ENCODE measurements at regions not wholly inside any gene's neighbourhood (a gene's known extent, or its start where the extent isn't known, plus 50 kb on each side); places are given as distances from the start of the nearest gene placed in this dataset.

DNA sequence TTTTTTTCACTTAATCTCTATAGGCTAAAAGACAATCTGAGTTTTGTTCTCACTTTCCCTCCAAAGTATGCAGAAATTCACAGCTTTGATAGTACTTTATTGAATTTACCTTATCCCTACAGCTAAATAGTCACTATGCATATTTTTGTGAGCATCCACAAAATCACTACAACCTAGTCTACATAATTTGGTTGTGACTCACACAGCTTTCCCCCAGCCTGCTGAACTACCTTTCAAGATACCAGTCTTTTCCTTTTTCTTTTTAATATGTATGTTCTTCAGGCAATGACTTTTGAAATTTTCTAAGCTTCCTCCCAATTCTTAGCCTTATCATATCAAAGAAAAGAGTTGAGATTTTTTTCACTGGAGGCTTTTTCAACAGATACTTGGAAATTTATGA is 347.3 kb upstream of the CDH6 start:
- DNase-seq (ENCODE audit: low spot score) (no peak), ATAC-seq (ENCODE audit: insufficient number of reproducible peaks, low FRiP score, low read depth) (no peak)
- Histone ChIP-seq H3K36me3 (no peaks in the 10 kb centered on the region), H3K9me3 (no peaks in the 10 kb centered on the region), H3K27me3 (replicated peaks; ENCODE audit: insufficient read depth) (no peaks in the 10 kb centered on the region), H3K4me1 (ENCODE audit: control insufficient read depth in 1 of 2, low read depth in 2 of 2) (no peaks in the 10 kb centered on the region), H3K4me3 (no peak overlapping the region), H3K27ac (no peak overlapping the region)
- TF ChIP-seq CTCF (IDR thresholded peaks at IDR 0.05), result no peak

DNA sequence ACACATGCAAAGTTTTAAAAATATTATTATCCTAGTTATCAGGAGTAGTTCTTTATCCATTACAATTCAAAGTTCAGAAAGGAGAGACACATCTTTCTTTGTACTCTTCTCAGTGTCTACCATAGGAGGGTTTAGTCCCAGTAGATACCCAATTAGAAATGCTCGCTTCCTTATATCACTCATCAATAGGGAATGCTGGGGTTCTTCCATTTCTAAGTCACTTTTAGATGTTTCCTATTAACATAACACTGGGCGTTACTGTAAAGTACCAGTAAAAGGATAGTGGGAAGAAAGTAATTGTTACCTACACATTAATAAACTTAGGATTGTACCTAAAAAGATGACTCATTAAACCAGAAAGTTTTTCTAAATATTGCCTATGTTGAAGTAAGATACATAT is 348.3 kb upstream of the CDH6 start:
- H3K4me1 ChIP-seq (ENCODE audit: control insufficient read depth in 1 of 2, low read depth in 2 of 2), result no peaks in the 10 kb centered on the region
- H3K9me3 ChIP-seq, result no peaks in the 10 kb centered on the region
- no peak overlapping the region for H3K4me3 ChIP-seq
- no peak for ATAC-seq (ENCODE audit: insufficient number of reproducible peaks, low FRiP score, low read depth)
- no peaks in the 10 kb centered on the region for H3K36me3 ChIP-seq
- DNase-seq (ENCODE audit: low spot score), result no peak
- H3K27me3 ChIP-seq (replicated peaks; ENCODE audit: insufficient read depth), result no peaks in the 10 kb centered on the region
- TF ChIP-seq CTCF (IDR thresholded peaks at IDR 0.05), result no peak
- no peak overlapping the region for H3K27ac ChIP-seq

DNA sequence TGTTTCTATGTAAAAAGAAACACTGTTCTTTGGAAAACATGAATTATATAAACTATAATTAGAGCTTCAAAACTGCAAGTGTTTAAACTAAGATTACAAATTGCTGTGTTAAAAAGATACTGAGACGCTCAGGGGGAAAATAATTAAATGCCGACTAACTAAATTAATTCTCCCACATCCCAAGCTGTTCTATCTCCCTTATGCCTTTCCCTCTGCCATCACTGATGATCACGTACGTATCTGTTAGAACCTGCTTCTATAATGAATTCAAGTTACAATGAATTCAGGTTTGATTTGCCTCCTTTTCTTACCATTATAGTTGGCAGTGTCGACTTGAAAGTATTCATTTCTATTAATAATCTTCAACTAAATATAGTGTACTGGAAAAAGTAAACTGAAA is 349.9 kb upstream of the CDH6 start:
- Histone ChIP-seq H3K36me3 (no peaks in the 10 kb centered on the region), H3K4me3 (no peak overlapping the region), H3K9me3 (no peaks in the 10 kb centered on the region), H3K27ac (no peak overlapping the region), H3K4me1 (ENCODE audit: control insufficient read depth in 1 of 2, low read depth in 2 of 2) (no peaks in the 10 kb centered on the region), H3K27me3 (replicated peaks; ENCODE audit: insufficient read depth) (no peaks in the 10 kb centered on the region)
- ATAC-seq (ENCODE audit: insufficient number of reproducible peaks, low FRiP score, low read depth) (no peak), DNase-seq (ENCODE audit: low spot score) (no peak)
- no peak for TF ChIP-seq CTCF (IDR thresholded peaks at IDR 0.05)

GRCh38 chr5:30839956-30840355 is 353.5 kb upstream of the CDH6 start:
- Histone ChIP-seq H3K4me3 (no peak overlapping the region), H3K27ac (no peak overlapping the region), H3K36me3 (no peaks in the 10 kb centered on the region), H3K4me1 (ENCODE audit: control insufficient read depth in 1 of 2, low read depth in 2 of 2) (no peaks in the 10 kb centered on the region), H3K9me3 (no peaks in the 10 kb centered on the region), H3K27me3 (replicated peaks; ENCODE audit: insufficient read depth) (no peaks in the 10 kb centered on the region)
- TF ChIP-seq CTCF (IDR thresholded peaks at IDR 0.05), result no peak
- ATAC-seq (ENCODE audit: insufficient number of reproducible peaks, low FRiP score, low read depth) (no peak), DNase-seq (ENCODE audit: low spot score) (no peak)

DNA sequence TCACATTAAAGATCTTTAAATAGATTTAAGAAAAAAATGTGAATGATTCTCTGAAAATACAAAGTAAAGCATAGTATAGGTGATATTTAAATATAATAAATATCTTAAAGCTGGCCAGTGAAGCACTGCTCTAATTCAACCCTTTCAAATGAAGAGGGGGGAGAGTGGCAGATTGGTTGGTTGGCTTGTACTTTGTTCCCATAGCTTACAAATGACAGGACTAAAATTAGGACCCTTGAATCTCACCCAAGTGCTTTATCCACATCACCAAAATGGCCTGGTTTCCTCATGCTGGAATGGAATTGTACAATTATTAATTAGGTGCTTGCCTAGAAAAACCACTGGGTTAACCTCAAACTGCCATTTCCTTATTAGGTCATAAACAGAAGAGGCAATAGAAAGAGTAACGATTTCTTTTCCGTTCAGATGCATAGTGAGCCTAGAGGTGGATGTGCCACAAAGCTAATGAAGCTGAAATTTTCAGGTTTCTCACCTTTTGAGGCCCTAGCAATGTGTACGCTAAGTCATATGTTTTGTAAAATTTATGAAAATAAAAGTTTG is 354.5 kb upstream of the CDH6 start:
- Histone ChIP-seq H3K9me3 (no peaks in the 10 kb centered on the region), H3K27ac (no peak overlapping the region), H3K4me1 (ENCODE audit: control insufficient read depth in 1 of 2, low read depth in 2 of 2) (no peaks in the 10 kb centered on the region), H3K27me3 (replicated peaks; ENCODE audit: insufficient read depth) (no peaks in the 10 kb centered on the region), H3K36me3 (no peaks in the 10 kb centered on the region), H3K4me3 (no peak overlapping the region)
- DNase-seq (ENCODE audit: low spot score) (no peak), ATAC-seq (ENCODE audit: insufficient number of reproducible peaks, low FRiP score, low read depth) (no peak)
- no peak for TF ChIP-seq CTCF (IDR thresholded peaks at IDR 0.05)
